Stimulated activated CD8-positive, alpha-beta memory T cell treated with anti-CD3 and anti-CD28 coated beads, Interleukin-4, amount 100 ng/mL, for 24 hours (primary cell): ENCODE measurements at regions not wholly inside any gene's neighbourhood (a gene's known extent, or its start where the extent isn't known, plus 50 kb on each side); places are given as distances from the start of the nearest gene placed in this dataset.
"Not testable (repeated sequence)": the region's sequence is repeated elsewhere in the genome, so short reads cannot be mapped to it uniquely, and the experiment has no call there.

Source experiments
- DNase-seq: peaks from one replicate; pipeline ENCODE4 v3.0.0-alpha.2; 2020; ENCODE audit warnings: low read depth

GRCh38 chr10:78596556-78596955 is 472.2 kb upstream of the ZMIZ1 start:
- no peak for DNase-seq

- no peak for DNase-seq
These were observed 470.8 kb upstream of the ZMIZ1 start for GRCh38 chr10:78597796-78598555.

- no peak for DNase-seq
These were observed 469.5 kb upstream of the ZMIZ1 start for GRCh38 chr10:78599122-78599853.

- no peak for DNase-seq
These were observed 468.6 kb upstream of the ZMIZ1 start for GRCh38 chr10:78600121-78600665.

GRCh38 chr10:78600740-78601139 is 468.0 kb upstream of the ZMIZ1 start:
- no peak for DNase-seq

GRCh38 chr10:78602201-78602932 is 466.4 kb upstream of the ZMIZ1 start:
- DNase-seq: no peak

- no peak for DNase-seq
These were observed 464.5 kb upstream of the ZMIZ1 start for GRCh38 chr10:78604286-78604685.

GRCh38 chr10:78604721-78605120 is 464.0 kb upstream of the ZMIZ1 start:
- no peak for DNase-seq

GRCh38 chr10:78605800-78606350 is 462.9 kb upstream of the ZMIZ1 start:
- no peak for DNase-seq

- DNase-seq: not testable (repeated sequence)
These were observed 462.0 kb upstream of the ZMIZ1 start for GRCh38 chr10:78606766-78607165.

GRCh38 chr10:78609976-78610375 is 458.8 kb upstream of the ZMIZ1 start:
- no peak for DNase-seq

- DNase-seq: no peak
These were observed 455.6 kb upstream of the ZMIZ1 start for GRCh38 chr10:78613132-78613531.

GRCh38 chr10:78614267-78614666 is 454.5 kb upstream of the ZMIZ1 start:
- DNase-seq: no peak

- DNase-seq: no peak
These were observed 454.0 kb upstream of the ZMIZ1 start for GRCh38 chr10:78614744-78615143.

GRCh38 chr10:78616125-78616695 is 452.6 kb upstream of the ZMIZ1 start:
- DNase-seq: no peak

GRCh38 chr10:78617115-78617514 is 451.7 kb upstream of the ZMIZ1 start:
- DNase-seq: no peak

GRCh38 chr10:78617631-78618030 is 451.1 kb upstream of the ZMIZ1 start:
- no peak for DNase-seq

- DNase-seq: no peak
These were observed 450.7 kb upstream of the ZMIZ1 start for GRCh38 chr10:78618050-78618449.

GRCh38 chr10:78619115-78619851 is 449.5 kb upstream of the ZMIZ1 start:
- no peak for DNase-seq

GRCh38 chr10:78619896-78620295 is 448.9 kb upstream of the ZMIZ1 start:
- no peak for DNase-seq
